Breast epithelium (tissue), 4 donors: ENCODE measurements at regions not wholly inside any gene's neighbourhood (a gene's known extent, or its start where the extent isn't known, plus 50 kb on each side); places are given as distances from the start of the nearest gene placed in this dataset.
"Not testable (repeated sequence)": the region's sequence is repeated elsewhere in the genome, so short reads cannot be mapped to it uniquely, and the experiment has no call there.

ENCODE experiments used
- DNase-seq, 2 donors: peaks; one replicate each; pipeline ENCODE4 v3.0.0-alpha.2; 2019; ENCODE audit warnings: low spot score in 2 of 2
- H3K27ac ChIP-seq, 2 donors: fragments of 200-600 bp; sonication (generic) in 1 of 2; one replicate each; pipeline ENCODE4 v1.5.1; 2016 to 2019; ENCODE audit warnings: mild to moderate bottlenecking in 1 of 2
- H3K27me3 ChIP-seq, 2 donors: fragments of 200-600 bp; sonication (generic) in 1 of 2; one replicate each; pipeline versions ENCODE4 v1.5.1 to v1.6.0; 2017 to 2019; ENCODE audit warnings: control low read depth in 1 of 2, mild to moderate bottlenecking in 1 of 2
- H3K36me3 ChIP-seq: fragments of 200-600 bp; one replicate; pipeline ENCODE4 v1.5.1; 2019
- H3K4me1 ChIP-seq, 2 donors: fragments of 200-600 bp; sonication (generic); one replicate each; pipeline ENCODE4 v1.5.1; 2016 to 2019; ENCODE audit warnings: control low read depth in 1 of 2
- H3K4me3 ChIP-seq, 3 donors: fragments of 200-600 bp; sonication (generic); 1 replicate in 2 of 3; 2 replicates in 1 of 3; pipeline ENCODE4 v1.5.1; 2016 to 2019; ENCODE audit warnings: mild to moderate bottlenecking in 3 of 3, moderate library complexity in 2 of 3
- H3K9me3 ChIP-seq, 2 donors: fragments of 200-600 bp; sonication (generic) in 1 of 2; one replicate each; pipeline ENCODE4 v1.5.1; 2016 to 2019; ENCODE audit warnings: control low read depth in 1 of 2
- CTCF ChIP-seq, 3 donors: fragments of 450-650 bp; IDR thresholded peaks; one replicate each; pipeline ENCODE4 v1.5.1; 2016 to 2017; ENCODE audit warnings: antibody characterized with exemption in 3 of 3, mild to moderate bottlenecking in 3 of 3, moderate library complexity in 3 of 3
- POLR2A ChIP-seq: fragments of 450-650 bp; IDR thresholded peaks from one replicate; pipeline ENCODE4 v1.6.1; 2016; ENCODE audit warnings: antibody characterized with exemption, mild to moderate bottlenecking, moderate library complexity
- POLR2AphosphoS5 ChIP-seq, 3 donors: sonication (generic); formaldehyde crosslinking; IDR thresholded peaks; one replicate each; pipeline ENCODE4 v1.6.1; 2017; ENCODE audit warnings: antibody characterized with exemption in 3 of 3
- intact Hi-C: fragments of 100-400 bp; cut with DNase I; formaldehyde crosslinking; loops from one replicate; pipeline ENCODE4 v1.15.1; 2023; ENCODE audit warnings: low total_unique reads

DNA sequence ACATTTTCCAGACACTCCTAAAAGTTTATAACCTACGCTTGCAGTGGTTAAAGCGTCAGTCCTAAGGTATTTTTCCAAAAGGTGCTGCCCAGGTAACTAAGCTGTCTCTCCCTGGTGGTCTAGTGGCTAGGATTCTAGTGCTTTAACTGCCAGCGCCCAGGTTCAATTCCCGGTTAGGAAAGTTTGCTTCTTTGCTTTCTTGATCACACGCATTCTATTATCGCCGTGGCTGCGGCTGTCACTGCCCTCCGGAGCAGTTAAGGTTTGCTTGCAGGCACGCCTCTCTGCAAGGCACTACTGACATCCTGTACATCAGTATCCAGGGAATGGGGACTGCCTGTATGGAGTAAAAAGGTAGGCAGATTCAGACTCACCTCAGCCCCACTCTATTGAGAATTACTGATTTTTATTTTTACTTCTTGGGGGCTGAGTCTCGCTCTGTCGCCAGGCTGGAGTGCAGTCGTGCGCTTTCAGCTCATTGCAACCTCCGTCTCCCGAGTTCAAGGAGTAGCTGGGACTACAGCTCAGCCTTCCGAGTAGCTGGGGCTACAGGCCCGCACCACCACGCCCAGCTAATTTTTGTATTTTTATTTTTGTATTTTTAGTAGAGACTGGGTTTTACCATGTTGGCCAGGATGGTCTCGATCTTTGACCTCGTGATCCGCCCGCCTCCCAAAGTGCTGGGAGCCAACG lies 53.2 kb upstream of the CFAP126 start:
- no peak overlapping the region for H3K27ac ChIP-seq
- no peaks in the 10 kb centered on the region for H3K4me1 ChIP-seq
- no peak overlapping the region for H3K4me3 ChIP-seq
- no peak for DNase-seq
- H3K36me3 ChIP-seq = no peaks in the 10 kb centered on the region
- no peak for TF ChIP-seq CTCF (IDR thresholded peaks at IDR 0.05)
- no peak for TF ChIP-seq POLR2A
- TF ChIP-seq POLR2AphosphoS5 (IDR thresholded peaks at IDR 0.05) = no peak
- intact Hi-C loops = no loop called here
- no peaks in the 10 kb centered on the region for H3K27me3 ChIP-seq
- no peaks in the 10 kb centered on the region for H3K9me3 ChIP-seq

- H3K27me3 ChIP-seq, H3K27ac ChIP-seq, DNase-seq, intact Hi-C loops, H3K4me1 ChIP-seq, H3K4me3 ChIP-seq, H3K9me3 ChIP-seq, H3K36me3 ChIP-seq: not testable (repeated sequence)
These were observed 49.9 kb upstream of the CFAP126 start for GRCh38 chr1:161417536-161417935.
